Kidney capillary endothelial cell (primary cell): ENCODE measurements at regions not wholly inside any gene's neighbourhood (a gene's known extent, or its start where the extent isn't known, plus 50 kb on each side); places are given as distances from the start of the nearest gene placed in this dataset.

ENCODE experiments used
- DNase-seq: peaks from one replicate; pipeline ENCODE4 v3.0.0-alpha.2; 2018; ENCODE audit warnings: low spot score

- peak; percentile 58 for DNase-seq
These were observed 201.7 kb upstream of the NLRP1 start for GRCh38 chr17:5785867-5786509.

- DNase-seq, result no peak
These were observed 202.2 kb upstream of the NLRP1 start for GRCh38 chr17:5786510-5786875.

GRCh38 chr17:5788266-5788900 is 204.1 kb upstream of the NLRP1 start:
- DNase-seq, result peak; percentile 65

- DNase-seq, result no peak
These were observed 205.2 kb upstream of the NLRP1 start for GRCh38 chr17:5789528-5789927.

- no peak for DNase-seq
These were observed 208.8 kb upstream of the NLRP1 start for GRCh38 chr17:5793157-5793556.

GRCh38 chr17:5793899-5794298 is 209.6 kb upstream of the NLRP1 start:
- DNase-seq, result peak; percentile 38

- DNase-seq, result no peak
These were observed 210.1 kb upstream of the NLRP1 start for GRCh38 chr17:5794385-5794784.

GRCh38 chr17:5794881-5795506 is 210.7 kb upstream of the NLRP1 start:
- no peak for DNase-seq

GRCh38 chr17:5797447-5798050 is 213.2 kb upstream of the NLRP1 start:
- no peak for DNase-seq

- no peak for DNase-seq
These were observed 213.8 kb upstream of the NLRP1 start for GRCh38 chr17:5798094-5798493.

- DNase-seq, result no peak
These were observed 215.8 kb upstream of the NLRP1 start for GRCh38 chr17:5800131-5800530.

- DNase-seq, result no peak
These were observed 216.3 kb upstream of the NLRP1 start for GRCh38 chr17:5800646-5801045.

GRCh38 chr17:5804251-5804650 is 219.9 kb upstream of the NLRP1 start:
- no peak for DNase-seq

GRCh38 chr17:5809056-5809455 is 224.7 kb upstream of the NLRP1 start:
- no peak for DNase-seq

GRCh38 chr17:5809580-5810188 is 225.4 kb upstream of the NLRP1 start:
- DNase-seq, result no peak

GRCh38 chr17:5812590-5812989 is 228.3 kb upstream of the NLRP1 start:
- DNase-seq, result no peak

GRCh38 chr17:5813357-5813756 is 229.0 kb upstream of the NLRP1 start:
- DNase-seq, result no peak

- DNase-seq, result no peak
These were observed 231.1 kb upstream of the NLRP1 start for GRCh38 chr17:5815396-5815795.

GRCh38 chr17:5816491-5817070 is 232.3 kb upstream of the NLRP1 start:
- DNase-seq, result no peak

- no peak for DNase-seq
These were observed 233.4 kb upstream of the NLRP1 start for GRCh38 chr17:5817475-5818395.

- no peak for DNase-seq
These were observed 235.1 kb upstream of the NLRP1 start for GRCh38 chr17:5819396-5819795.
